GM13976 (cell line): ENCODE measurements at regions not wholly inside any gene's neighbourhood (a gene's known extent, or its start where the extent isn't known, plus 50 kb on each side); places are given as distances from the start of the nearest gene placed in this dataset.

ENCODE experiments used
- DNase-seq: peaks from one replicate; pipeline ENCODE4 v3.0.0; 2012; ENCODE audit warnings: low spot score
- in situ Hi-C: fragments of 300-500 bp; cut with MboI; formaldehyde crosslinking; loops from one replicate; pipeline ENCODE4 v1.12.0; 2022; ENCODE audit warnings: low sequenced_read_pairs, mixed read lengths, inconsistent platforms; ENCODE audit not compliant: unreplicated experiment
- TF ChIP-seq, protein P1 (sequence below): IDR thresholded peaks from 2 replicates; pipeline ENCODE4 v1.5.1; 2012; ENCODE audit warnings: borderline replicate concordance, mild to moderate bottlenecking; ENCODE audit not compliant: insufficient read depth; ENCODE audit errors: extremely low read depth, missing control alignments, control extremely low read depth

DNA sequence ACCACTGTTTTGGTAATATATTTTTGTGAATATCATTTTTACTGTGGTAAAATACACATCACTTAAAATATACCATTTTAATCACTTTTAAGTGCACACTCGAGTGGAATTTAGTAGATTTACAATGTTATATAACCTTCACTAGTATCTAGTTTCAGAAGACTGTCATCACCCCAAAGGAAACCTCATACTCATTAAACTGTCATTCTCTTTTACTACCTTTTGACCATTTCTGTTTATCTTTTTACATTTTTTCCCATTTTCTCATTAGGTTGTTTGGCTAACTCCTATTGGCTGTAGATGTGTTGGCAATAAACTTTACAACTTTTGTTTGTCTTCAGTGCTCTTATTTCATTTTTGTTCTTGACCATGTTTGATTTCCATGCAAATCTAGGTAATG lies 1168.3 kb upstream of the PCDH7 start:
- TF ChIP-seq, protein P1, sequence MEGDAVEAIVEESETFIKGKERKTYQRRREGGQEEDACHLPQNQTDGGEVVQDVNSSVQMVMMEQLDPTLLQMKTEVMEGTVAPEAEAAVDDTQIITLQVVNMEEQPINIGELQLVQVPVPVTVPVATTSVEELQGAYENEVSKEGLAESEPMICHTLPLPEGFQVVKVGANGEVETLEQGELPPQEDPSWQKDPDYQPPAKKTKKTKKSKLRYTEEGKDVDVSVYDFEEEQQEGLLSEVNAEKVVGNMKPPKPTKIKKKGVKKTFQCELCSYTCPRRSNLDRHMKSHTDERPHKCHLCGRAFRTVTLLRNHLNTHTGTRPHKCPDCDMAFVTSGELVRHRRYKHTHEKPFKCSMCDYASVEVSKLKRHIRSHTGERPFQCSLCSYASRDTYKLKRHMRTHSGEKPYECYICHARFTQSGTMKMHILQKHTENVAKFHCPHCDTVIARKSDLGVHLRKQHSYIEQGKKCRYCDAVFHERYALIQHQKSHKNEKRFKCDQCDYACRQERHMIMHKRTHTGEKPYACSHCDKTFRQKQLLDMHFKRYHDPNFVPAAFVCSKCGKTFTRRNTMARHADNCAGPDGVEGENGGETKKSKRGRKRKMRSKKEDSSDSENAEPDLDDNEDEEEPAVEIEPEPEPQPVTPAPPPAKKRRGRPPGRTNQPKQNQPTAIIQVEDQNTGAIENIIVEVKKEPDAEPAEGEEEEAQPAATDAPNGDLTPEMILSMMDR = no peak
- DNase-seq = no peak
- in situ Hi-C loops = no loop called here

DNA sequence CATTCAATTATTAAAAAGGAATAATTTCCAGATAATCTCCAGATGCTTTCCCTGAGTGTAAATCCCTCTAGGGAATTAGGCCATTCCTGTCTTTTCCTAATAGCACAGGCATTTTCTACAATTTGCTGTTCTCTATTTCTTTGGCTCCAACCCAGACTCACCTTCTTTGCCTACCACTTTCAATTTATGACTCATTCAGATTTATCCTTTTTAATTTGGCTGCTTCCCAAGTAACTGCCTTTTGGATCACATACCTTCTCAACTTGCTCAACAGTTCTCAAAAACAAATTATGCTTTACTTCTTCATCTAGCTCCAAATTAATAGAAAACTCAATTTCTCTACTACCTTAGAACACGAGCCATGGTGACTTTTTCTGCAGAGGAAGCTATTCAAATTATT lies 1166.3 kb upstream of the PCDH7 start:
- DNase-seq = no peak
- in situ Hi-C loops = no loop called here
- TF ChIP-seq, protein P1 = no peak

DNA sequence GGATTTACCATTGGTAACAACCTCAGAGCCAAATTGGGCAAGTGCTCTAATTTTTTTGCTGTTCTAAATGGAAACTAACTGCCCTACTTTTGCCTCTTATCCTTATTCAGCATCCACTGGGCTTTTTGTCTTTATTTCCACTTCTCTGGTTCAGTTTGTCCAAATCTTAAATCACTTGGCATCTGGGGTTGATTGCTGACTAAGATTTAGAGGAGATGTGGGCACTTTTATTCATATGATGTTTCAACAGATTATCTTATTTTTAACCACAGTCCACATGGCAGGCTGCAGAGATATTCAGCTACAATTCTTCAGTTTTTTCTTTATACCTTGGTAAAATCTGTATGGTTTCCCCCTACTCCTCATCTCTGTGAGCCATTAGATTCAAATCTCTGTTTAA lies 1161.4 kb upstream of the PCDH7 start:
- in situ Hi-C loops = no loop called here
- TF ChIP-seq, protein P1 = no peak
- DNase-seq = no peak

DNA sequence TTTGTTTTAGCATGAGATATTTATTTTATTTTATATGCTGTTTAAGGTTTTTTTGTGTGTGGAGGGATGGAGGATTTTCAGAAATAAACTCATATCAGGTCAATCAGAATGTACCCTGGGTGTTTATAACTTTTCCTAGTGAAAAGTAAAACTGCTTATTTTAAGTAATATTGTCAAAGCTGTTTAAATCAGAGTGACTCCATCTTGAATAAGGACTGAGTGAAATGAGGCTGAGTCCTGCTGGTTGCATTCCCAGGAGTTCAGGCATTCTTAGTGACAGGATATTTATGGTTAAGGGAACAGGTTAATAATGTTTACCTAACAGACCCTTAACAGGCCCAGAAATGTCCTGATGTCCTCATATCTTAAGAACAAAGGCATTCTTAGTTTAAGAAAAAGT lies 1160.9 kb upstream of the PCDH7 start:
- DNase-seq = no peak
- TF ChIP-seq, protein P1 = no peak
- in situ Hi-C loops = no loop called here

DNA sequence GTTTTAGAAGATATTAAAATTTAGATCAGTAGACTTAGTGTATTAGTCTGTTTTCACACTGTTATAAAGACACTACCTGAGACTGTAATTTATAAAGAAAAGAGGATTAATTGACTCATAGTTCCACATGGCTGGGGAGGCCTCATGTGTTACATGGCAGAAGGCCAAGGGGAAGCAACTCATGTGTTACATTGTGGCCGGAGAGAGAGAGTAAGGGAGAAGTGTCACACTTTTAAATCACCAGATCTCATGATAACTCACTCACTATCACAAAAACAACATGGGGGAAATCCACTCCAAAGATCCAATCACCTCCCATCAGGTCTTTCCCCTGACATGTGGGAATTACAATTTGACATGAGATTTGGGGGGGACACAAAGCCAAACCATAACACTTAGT lies 1159.7 kb upstream of the PCDH7 start:
- TF ChIP-seq, protein P1 = no peak
- no peak for DNase-seq
- in situ Hi-C loops = no loop called here

DNA sequence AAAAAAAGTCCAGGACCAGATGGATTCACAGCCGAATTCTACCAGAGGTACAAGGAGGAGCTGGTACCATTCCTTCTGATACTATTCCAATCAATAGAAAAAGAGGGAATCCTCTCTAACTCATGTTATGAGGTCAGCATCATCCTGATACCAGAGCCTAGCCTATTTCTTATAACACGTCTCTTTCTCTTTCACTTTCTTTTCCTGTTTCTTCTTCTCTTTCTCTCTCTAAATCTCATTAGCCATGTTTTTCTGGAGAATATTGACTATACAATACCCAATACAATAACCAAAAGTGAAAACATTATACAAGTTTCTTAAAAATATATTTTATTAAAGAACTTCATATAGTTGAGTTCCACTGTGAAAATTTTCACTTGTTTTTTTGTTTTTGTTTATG lies 1154.9 kb upstream of the PCDH7 start:
- in situ Hi-C loops = no loop called here
- TF ChIP-seq, protein P1 = no peak
- no peak for DNase-seq

DNA sequence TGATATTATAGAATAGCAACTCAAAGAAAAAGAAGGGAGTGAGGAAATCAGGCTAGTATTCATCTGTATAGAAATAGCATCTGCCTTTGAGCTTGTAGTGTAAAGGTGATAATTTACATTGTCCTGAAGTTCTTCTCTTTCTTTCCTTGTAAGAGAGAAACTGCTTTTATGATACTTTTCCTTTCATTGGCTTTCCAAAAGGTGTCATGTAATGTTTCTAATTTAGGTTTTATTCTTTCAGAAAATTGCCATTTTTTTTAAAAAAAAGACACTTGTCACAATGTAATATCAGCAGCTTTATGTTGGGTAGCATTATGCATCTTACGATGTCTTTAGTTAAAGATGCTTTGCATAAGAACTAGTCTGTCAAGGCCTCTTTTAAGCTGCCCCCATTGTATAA lies 1153.8 kb upstream of the PCDH7 start:
- DNase-seq = no peak
- TF ChIP-seq, protein P1 = no peak
- in situ Hi-C loops = no loop called here
